BLaER1 treated with 17β-estradiol and CSF1 and Interleukin-3, amounts not matched to agents 10 nM and 100 nM (cell line): ENCODE measurements at regions not wholly inside any gene's neighbourhood (a gene's known extent, or its start where the extent isn't known, plus 50 kb on each side); places are given as distances from the start of the nearest gene placed in this dataset.

Experiments
- H3K27ac ChIP-seq, 11 experiments: shearing (Covaris generic); formaldehyde crosslinking; 2 replicates each; pipeline ENCODE4 v1.8.1; 2022
- H3K27me3 ChIP-seq, 11 experiments: shearing (Covaris generic); formaldehyde crosslinking; 2 replicates each; pipeline ENCODE4 v1.8.1; 2022
- H3K36me3 ChIP-seq, 11 experiments: shearing (Covaris generic); formaldehyde crosslinking; 2 replicates each; pipeline ENCODE4 v1.8.1; 2022
- H3K4me1 ChIP-seq, 10 experiments: shearing (Covaris generic); formaldehyde crosslinking; 2 replicates each; pipeline ENCODE4 v1.8.1; 2022
- H3K4me2 ChIP-seq, 11 experiments: shearing (Covaris generic); formaldehyde crosslinking; 2 replicates each; pipeline ENCODE4 v1.8.1; 2022
- H3K4me3 ChIP-seq, 10 experiments: shearing (Covaris generic); formaldehyde crosslinking; 2 replicates each; pipeline ENCODE4 v1.8.1; 2022
- H3K9ac ChIP-seq, 11 experiments: shearing (Covaris generic); formaldehyde crosslinking; 2 replicates each; pipeline ENCODE4 v1.8.1; 2022
- H3K9me3 ChIP-seq, 11 experiments: shearing (Covaris generic); formaldehyde crosslinking; replicated peaks in 1 of 11; 2 replicates each; pipeline ENCODE4 v1.8.1; 2022
- H4K20me1 ChIP-seq, 11 experiments: shearing (Covaris generic); formaldehyde crosslinking; 2 replicates each; pipeline ENCODE4 v1.8.1; 2022
- Cebpa-rat ChIP-seq, 11 experiments: shearing (Covaris generic); IDR thresholded peaks; 2 replicates each; pipeline ENCODE4 v1.8.1; 2022

GRCh38 chr20:60819511-60819910, 432.6 kb upstream of the CDH4 start:
- H3K4me3 ChIP-seq: no peak overlapping the region
- H3K4me1 ChIP-seq: peaks cover 7 to 37% (median 30%) of the 10 kb centered on the region in 10 experiments
- no peak for TF ChIP-seq Cebpa-rat (IDR thresholded peaks at IDR 0.05)
- H4K20me1 ChIP-seq: no peaks in the 10 kb centered on the region
- H3K27ac ChIP-seq: no peak overlapping the region
- peaks cover 10 to 28% (median 23%) of the 10 kb centered on the region in 11 experiments for H3K9me3 ChIP-seq
- H3K27me3 ChIP-seq: peaks cover 0 to 7% (median 0%) of the 10 kb centered on the region in 11 experiments; a peak in 2 of 22 replicates
- no peak overlapping the region for H3K9ac ChIP-seq
- H3K4me2 ChIP-seq: peak overlapping the region in 8 of 11 experiments; percentile 35 to 67 (median 58); a peak in 12 of 22 replicates
- H3K36me3 ChIP-seq: no peaks in the 10 kb centered on the region

DNA sequence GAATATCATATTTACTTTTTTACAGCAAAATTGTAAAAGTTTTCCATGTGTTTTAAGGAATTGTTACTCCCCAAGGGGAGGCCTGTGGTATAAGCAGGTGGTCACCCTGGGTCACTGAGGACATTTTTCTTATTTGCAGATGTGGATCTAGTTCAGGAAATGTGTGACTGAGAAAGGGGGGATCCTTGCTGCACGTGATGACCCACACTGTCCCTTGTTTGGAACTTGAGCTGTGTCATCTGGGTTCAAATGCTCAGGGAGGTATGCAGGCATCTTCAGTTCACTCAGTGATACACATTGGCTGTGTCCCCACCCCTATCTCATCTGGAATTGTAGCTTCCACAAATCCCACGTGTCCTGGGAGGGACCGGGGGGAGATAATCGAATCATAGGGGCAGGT, 431.9 kb upstream of the CDH4 start:
- Histone ChIP-seq H3K36me3 (no peaks in the 10 kb centered on the region), H3K9me3 (peaks cover 10 to 26% (median 21%) of the 10 kb centered on the region in 11 experiments), H3K9ac (no peak overlapping the region), H3K27me3 (peaks cover 0 to 7% (median 0%) of the 10 kb centered on the region in 11 experiments; a peak in 2 of 22 replicates), H3K4me2 (peak overlapping the region in 8 of 11 experiments; percentile 53 to 67 (median 61); a peak in 16 of 22 replicates), H4K20me1 (no peaks in the 10 kb centered on the region), H3K4me3 (no peak overlapping the region), H3K27ac (no peak overlapping the region; a peak in 1 of 22 replicates), H3K4me1 (peaks cover 7 to 37% (median 30%) of the 10 kb centered on the region in 10 experiments)
- TF ChIP-seq Cebpa-rat (IDR thresholded peaks at IDR 0.05): no peak

GRCh38 chr20:60820918-60821317, 431.1 kb upstream of the CDH4 start:
- no peaks in the 10 kb centered on the region for H4K20me1 ChIP-seq
- peak overlapping the region; percentile 3 to 67 (median 58); a peak in 20 of 22 replicates for H3K4me2 ChIP-seq
- H3K9me3 ChIP-seq: peaks cover 10 to 18% (median 14%) of the 10 kb centered on the region in 11 experiments
- peaks cover 7 to 37% (median 30%) of the 10 kb centered on the region in 10 experiments for H3K4me1 ChIP-seq
- peaks cover 0 to 7% (median 0%) of the 10 kb centered on the region in 11 experiments; a peak in 2 of 22 replicates for H3K27me3 ChIP-seq
- no peak overlapping the region for H3K9ac ChIP-seq
- TF ChIP-seq Cebpa-rat (IDR thresholded peaks at IDR 0.05): peak in 1 of 11 experiments; percentile 47; a peak in 1 of 22 replicates
- H3K27ac ChIP-seq: 0 out of 22 replicates have a peak overlapping the region, but pooled peaks of 1 of the 11 experiments have one; percentile 24
- H3K36me3 ChIP-seq: no peaks in the 10 kb centered on the region
- H3K4me3 ChIP-seq: no peak overlapping the region

DNA sequence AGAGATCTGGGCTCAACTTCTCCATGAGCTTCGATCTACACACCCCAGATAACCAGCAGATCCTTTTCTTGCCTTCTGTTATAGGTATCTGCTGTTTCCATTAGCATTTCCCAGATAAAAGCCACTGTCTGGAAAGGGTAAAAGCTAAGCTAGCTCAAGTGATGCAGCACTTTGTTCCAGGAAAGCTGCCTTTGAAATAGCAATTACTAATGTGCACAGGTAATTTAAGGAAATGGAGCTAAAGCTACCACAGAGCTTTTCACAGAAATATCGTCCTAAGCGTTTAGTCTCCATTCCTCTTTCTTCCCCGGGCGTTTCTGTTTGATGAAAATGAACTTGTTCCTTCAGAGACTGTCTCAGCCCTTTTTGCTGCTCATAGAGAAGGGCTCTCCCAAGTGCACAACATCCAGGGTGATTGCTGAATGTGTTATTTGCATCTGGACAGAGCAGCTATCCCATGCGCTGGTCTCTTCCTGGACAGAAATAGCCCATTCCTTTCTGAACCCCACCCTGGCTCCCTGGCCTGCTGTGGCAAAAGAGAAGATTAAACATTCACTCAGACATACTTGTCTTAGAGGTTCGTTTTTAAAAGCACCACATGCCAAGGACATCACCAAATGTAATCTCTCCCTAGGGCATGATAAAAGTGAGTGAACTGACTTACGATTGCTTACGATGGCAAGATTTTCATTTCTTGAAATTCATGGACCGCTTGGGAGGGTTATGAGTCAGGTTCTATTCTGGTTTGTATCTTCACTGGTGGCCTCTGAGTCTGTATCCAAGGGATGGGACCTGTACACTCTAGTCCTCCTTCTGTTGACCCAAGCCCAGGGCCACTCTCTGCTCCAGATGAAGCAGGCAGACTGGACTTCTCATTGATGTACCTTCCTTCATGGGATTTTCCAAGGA, 429.1 kb upstream of the CDH4 start:
- H3K27me3 ChIP-seq: peaks cover 0 to 7% (median 0%) of the 10 kb centered on the region in 11 experiments; a peak in 2 of 22 replicates
- peaks cover 7 to 37% (median 30%) of the 10 kb centered on the region in 10 experiments for H3K4me1 ChIP-seq
- H4K20me1 ChIP-seq: no peaks in the 10 kb centered on the region
- H3K4me3 ChIP-seq: no peak overlapping the region
- H3K9ac ChIP-seq: no peak overlapping the region
- peak overlapping the region in 5 of 11 experiments; percentile 58 to 67 (median 64); a peak in 7 of 22 replicates for H3K4me2 ChIP-seq
- no peaks in the 10 kb centered on the region for H3K36me3 ChIP-seq
- H3K27ac ChIP-seq: no peak overlapping the region
- H3K9me3 ChIP-seq: peaks cover 0 to 15% (median 9%) of the 10 kb centered on the region in 11 experiments; a peak in 12 of 22 replicates
- TF ChIP-seq Cebpa-rat (IDR thresholded peaks at IDR 0.05): no peak

- H3K9me3 ChIP-seq: peaks cover 22 to 37% (median 26%) of the 10 kb centered on the region in 11 experiments
- H3K27ac ChIP-seq: no peak overlapping the region
- H3K27me3 ChIP-seq: no peaks in the 10 kb centered on the region
- H3K4me2 ChIP-seq: no peak overlapping the region
- no peak overlapping the region for H3K4me3 ChIP-seq
- peaks cover 0 to 4% (median 0%) of the 10 kb centered on the region in 11 experiments; a peak in 2 of 22 replicates for H3K36me3 ChIP-seq
- H3K9ac ChIP-seq: no peak overlapping the region
- H4K20me1 ChIP-seq: no peaks in the 10 kb centered on the region
- H3K4me1 ChIP-seq: peaks cover 0 to 18% (median 12%) of the 10 kb centered on the region in 10 experiments; a peak in 11 of 20 replicates
- TF ChIP-seq Cebpa-rat (IDR thresholded peaks at IDR 0.05): no peak
These were observed 416.2 kb upstream of the CDH4 start for GRCh38 chr20:60835876-60836275.

DNA sequence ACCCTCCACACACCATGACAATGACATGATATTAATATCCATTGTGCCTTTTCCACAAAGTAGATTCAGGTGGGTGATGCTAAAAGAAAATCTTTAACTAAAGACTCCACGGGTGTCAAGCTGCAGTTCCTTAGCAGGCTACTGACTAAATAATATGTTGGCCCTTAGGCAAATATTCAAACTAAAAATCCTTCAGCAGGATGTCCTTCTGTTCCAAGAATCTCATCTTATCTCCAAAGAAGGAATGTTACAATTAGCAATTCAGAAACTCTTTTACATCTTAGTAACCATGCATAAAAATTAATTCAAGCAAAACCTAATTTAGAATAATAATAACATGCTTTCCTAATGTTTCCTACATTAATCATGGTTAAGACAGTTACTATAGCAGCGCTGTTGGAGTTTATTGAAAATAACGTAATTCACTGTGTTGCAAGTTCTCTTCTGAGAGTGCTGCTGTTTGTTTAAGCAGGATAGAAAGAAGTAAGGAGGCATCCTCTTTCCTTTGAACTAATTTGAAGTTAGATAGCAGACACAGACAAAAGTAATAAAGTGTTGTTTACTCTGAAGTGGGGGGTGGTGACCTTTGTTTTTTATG, 414.8 kb upstream of the CDH4 start:
- peaks cover 0 to 4% (median 0%) of the 10 kb centered on the region in 11 experiments; a peak in 3 of 22 replicates for H3K36me3 ChIP-seq
- no peaks in the 10 kb centered on the region for H4K20me1 ChIP-seq
- H3K27ac ChIP-seq: no peak overlapping the region
- H3K4me3 ChIP-seq: no peak overlapping the region
- no peak overlapping the region for H3K4me2 ChIP-seq
- peaks cover 0 to 24% (median 12%) of the 10 kb centered on the region in 10 experiments; a peak in 11 of 20 replicates for H3K4me1 ChIP-seq
- TF ChIP-seq Cebpa-rat (IDR thresholded peaks at IDR 0.05): no peak
- no peaks in the 10 kb centered on the region for H3K27me3 ChIP-seq
- peaks cover 27 to 40% (median 30%) of the 10 kb centered on the region in 11 experiments for H3K9me3 ChIP-seq
- no peak overlapping the region for H3K9ac ChIP-seq

DNA sequence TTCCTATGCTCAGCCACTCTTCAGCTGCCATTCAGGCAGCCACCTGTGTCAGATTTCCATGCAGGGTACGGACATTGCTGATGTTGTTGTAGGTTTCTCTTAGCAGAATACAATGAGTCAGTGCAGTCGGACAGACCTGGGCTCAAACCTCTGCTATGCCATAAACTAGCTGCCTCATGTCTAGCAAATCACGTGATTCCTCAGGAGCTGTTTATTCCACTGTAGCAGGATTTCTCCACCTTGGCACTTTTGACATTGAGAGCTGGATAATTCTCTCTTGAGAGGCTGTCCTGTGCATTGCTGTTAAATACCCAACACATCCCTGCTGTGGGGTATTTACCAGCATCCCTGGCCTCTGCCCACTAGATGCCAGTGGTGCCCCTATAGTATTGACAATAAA, 413.8 kb upstream of the CDH4 start:
- peaks cover 0 to 32% (median 15%) of the 10 kb centered on the region in 10 experiments; a peak in 13 of 20 replicates for H3K4me1 ChIP-seq
- H3K4me3 ChIP-seq: no peak overlapping the region
- no peaks in the 10 kb centered on the region for H4K20me1 ChIP-seq
- no peak for TF ChIP-seq Cebpa-rat (IDR thresholded peaks at IDR 0.05)
- no peaks in the 10 kb centered on the region for H3K27me3 ChIP-seq
- H3K4me2 ChIP-seq: peak overlapping the region in 8 of 11 experiments; percentile 4 to 51 (median 33); a peak in 13 of 22 replicates
- H3K9me3 ChIP-seq: peaks cover 29 to 46% (median 36%) of the 10 kb centered on the region in 11 experiments
- H3K36me3 ChIP-seq: peaks cover 0 to 4% (median 0%) of the 10 kb centered on the region in 11 experiments; a peak in 3 of 22 replicates
- H3K27ac ChIP-seq: no peak overlapping the region
- H3K9ac ChIP-seq: no peak overlapping the region

DNA sequence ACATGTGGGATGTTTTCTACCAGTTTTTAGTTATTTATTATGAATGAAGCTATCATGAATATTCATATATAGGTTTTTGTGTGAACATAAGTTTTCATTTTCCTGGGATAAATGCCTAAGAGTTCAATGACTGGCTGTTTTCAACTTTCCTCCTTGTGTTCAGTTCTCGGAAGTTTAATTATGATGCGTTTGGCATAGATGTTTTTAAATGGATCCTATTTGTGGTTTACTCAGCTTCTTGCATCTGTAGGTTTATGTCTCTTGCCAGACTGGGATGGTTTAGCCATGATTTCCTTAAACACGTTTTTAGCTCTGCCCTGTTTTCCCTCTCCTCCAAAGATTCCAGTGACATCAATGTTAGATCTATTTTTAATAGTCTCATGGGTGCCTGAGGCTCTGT, 411.1 kb upstream of the CDH4 start:
- no peaks in the 10 kb centered on the region for H3K27me3 ChIP-seq
- H3K36me3 ChIP-seq: peaks cover 0 to 4% (median 0%) of the 10 kb centered on the region in 11 experiments; a peak in 3 of 22 replicates
- H3K27ac ChIP-seq: no peak overlapping the region
- no peaks in the 10 kb centered on the region for H4K20me1 ChIP-seq
- H3K9me3 ChIP-seq: peaks cover 29 to 46% (median 36%) of the 10 kb centered on the region in 11 experiments
- no peak for TF ChIP-seq Cebpa-rat (IDR thresholded peaks at IDR 0.05)
- no peak overlapping the region for H3K4me2 ChIP-seq
- no peak overlapping the region for H3K9ac ChIP-seq
- H3K4me1 ChIP-seq: peaks cover 0 to 43% (median 22%) of the 10 kb centered on the region in 10 experiments; a peak in 13 of 20 replicates
- H3K4me3 ChIP-seq: no peak overlapping the region
